LoVo (cell line): ENCODE measurements at regions not wholly inside any gene's neighbourhood (a gene's known extent, or its start where the extent isn't known, plus 50 kb on each side); places are given as distances from the start of the nearest gene placed in this dataset.

Experiments used
- DNase-seq: peaks from one replicate; pipeline ENCODE4 v3.0.0-alpha.2; 2016; ENCODE audit warnings: low spot score

DNA sequence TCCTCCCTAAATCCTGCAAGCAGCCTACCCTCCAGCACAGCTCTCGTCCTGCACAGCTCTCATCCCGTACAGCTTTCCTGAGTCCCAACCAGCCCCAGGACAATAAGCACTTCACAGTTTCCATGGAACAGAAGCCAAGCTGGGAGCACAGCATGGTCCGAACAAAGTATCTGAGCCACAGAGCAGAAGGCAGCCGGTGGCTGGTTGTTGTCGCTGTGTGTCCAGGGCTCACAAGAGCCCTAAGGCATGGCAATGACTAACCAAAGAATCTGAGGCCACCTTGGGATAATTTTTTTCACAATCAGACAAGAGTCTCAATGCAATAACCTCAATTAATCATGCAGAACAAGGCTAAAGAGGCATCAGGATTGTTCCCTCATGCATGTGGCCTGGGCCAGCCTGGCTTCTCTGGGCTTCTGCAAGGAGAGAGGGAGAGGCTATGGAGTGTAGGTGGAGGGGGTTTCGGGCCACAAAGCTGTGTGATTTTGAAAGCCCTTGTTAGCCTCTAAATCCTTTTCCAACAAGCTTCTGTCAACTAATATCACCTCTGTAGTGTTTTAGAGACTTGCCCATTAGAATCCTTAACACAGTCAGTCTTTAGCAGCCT lies 323.4 kb downstream of the PIK3R1 start:
- DNase-seq: no peak

DNA sequence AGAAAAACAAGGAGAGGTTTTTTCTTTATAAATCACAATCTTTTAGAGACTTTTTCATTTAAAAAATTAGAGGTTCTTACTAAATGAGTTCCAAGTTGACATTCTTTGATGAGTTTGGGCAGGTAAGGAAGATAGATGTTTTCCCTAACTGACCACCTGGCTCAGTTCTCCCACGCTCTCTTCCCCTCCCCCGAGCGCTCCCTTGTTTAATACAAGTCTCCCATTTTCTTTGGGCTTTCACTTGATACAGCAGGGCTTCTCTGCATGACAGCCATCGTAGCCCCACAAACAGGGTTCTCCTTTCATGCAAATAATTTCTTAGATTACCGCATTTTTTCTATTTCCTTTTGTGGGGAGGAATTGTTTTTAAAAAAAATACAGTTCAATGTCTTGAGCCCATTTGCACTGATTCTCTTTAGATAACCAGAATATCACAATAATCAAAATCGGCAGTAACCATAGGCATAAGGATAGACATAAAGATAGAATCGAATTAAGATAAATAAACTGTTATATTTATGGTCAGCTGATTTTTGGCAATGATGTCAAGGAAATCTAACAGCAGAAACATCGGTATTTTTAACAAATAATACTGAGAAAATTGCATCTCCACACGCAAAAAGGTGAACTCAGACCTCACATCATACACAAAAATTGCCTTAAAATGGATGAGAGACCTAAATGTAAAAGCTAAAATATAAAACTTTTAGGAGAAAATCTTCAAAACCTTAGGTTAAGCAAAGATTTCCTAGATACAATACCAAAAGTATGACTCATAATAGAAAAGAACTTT lies 325.4 kb downstream of the PIK3R1 start:
- DNase-seq: no peak

DNA sequence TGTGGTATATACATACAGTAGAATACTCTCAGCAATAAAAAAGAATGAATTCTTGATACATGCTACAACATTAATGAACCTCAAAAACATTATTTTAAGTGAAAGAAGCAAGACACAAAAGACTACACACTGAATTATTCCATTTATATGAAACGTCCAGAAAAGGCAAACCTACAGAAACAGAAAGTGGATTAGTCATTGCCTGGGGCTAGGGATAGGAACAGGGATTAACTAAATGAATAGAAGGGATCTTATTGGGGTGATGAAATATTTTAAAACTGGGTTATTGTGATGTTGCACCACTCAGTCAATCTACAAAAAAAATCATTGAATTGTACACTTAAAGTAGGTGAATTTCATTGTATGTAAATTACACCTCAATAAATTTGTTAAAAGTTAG lies 326.7 kb downstream of the PIK3R1 start:
- no peak for DNase-seq

DNA sequence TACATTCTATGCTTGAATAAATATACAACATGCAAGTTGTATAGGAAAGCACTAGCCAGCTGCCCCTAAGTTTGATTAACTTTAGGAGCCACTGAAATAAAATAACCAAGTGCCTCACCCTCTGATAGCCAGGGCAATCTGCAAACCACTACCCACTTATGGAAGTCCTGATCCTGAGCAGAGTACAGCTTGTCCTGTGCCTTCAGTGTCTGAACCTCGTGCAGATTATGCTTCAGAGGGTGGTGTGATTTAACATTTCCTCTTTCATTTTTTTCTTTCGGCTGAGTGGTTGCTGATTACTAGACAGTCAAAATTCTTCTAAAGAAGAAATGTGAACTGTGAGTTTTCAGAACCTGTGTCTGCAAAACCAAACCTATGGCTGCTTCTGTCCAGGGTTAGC lies 327.7 kb downstream of the PIK3R1 start:
- DNase-seq: no peak

DNA sequence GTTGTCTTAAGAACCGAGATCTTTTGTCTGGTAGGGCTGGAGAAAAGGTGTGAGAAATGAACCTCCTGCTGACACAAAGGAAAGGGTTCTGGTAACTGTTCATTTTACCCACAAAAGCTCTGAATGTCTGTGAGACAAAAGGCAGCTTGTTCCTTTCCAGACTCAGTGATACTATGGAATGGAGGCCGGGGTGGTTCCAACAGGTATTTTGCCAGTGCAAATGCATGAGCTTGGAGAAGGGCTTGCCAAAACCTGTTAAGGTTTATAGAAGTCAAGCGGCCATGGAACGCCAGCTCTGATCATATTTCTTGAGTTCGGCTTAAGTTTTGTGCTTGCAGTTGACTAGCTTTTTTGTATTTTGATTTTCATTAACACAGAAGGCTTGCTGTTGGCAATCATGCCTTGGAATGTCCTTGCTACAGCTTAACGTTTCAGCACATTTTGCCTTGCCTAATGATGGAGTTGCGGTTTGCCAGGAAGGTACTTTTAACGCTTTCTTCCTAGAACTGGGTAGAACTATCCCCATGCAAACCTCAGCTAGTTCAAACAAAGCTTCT lies 328.6 kb downstream of the PIK3R1 start:
- DNase-seq: no peak

DNA sequence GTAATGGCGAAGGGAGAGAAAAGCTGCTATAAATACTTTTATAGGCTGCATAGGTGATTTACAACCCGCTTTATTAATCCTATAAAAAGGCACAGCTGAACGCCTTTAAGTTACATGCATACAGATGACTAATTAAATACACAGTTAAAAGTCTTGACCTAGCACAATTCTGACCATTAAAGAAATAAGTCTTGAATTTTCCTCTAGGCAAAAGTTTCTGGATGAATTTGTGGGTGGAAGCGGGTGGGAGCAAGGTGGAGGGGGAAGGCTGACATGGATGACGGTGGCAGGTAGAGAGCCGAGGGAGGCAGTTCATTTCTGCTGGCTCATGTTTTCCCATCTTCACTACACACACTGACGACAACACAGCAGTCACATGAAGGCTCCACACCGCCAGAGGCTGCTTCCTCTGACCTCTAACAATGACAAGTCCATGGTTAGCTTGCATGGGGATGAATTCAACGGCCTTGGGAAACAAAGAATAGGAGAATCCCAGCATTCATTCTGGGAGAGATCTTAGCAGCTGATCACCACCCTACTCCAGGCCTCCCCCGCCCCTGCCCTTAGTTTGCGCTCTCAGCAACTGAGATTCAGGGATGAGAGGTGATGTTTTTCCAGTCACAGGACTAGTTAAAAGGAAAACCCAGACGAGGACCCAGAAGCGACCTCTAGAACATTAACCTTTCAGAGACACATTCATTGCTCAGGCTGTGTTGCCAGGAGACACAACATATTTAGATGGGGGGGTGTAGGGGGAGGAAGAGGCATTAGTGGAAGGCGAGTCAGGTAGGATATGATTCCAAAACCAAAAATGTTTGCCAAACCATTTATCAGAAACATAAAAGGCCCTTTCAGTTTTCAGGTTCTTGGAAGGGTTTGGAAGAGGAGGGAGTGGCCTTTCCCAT lies 329.3 kb downstream of the PIK3R1 start:
- DNase-seq: peak; percentile 37

DNA sequence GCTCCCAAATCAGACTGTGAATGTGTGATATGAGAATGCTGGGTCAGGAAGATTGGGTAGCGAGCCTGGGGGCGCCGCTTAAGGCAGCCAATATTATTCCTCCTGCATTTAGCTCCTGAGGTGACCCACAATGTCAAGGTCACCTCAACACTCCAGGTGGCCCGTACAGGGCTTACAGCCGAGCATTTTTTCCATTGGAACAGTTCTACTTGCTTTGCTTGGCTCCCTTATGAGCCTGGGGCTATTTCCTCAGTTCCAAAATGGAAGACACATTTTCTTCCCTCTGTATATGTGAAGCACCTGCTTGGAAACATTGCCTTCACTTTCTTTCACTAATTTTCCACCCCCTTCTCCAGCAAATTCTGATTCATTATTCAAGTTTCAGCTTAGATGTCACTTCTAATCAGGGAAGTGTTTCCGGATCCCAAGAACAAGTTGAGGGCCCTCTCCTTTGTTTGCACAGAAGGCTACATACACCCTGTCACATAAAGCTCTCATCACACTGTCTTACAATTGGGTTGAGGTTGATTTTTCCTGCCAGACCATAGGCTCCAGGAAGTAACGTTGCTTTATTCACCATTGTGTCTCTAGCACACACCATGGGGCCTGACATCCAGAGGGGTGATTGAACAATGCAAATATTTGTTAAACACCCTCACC lies 330.2 kb downstream of the PIK3R1 start:
- no peak for DNase-seq

DNA sequence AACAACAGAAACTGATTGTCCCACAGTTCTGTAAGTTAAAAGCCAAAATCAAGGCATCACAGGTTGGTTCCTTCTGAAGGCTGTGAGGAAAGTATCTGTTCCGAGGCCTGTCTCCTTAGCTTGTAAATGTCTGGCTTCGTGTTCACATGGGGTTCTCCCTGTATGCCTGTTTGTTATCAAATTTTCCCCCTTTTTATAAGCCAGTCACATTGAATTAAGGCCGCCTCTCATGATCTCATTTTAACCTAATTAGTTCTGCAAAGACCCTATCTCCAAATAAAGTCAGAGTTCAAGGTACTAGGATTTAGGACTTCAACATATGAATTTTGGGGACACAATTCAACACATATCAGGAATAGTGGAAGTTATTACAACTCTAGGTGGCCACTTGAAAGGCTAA lies 331.5 kb downstream of the PIK3R1 start:
- no peak for DNase-seq

DNA sequence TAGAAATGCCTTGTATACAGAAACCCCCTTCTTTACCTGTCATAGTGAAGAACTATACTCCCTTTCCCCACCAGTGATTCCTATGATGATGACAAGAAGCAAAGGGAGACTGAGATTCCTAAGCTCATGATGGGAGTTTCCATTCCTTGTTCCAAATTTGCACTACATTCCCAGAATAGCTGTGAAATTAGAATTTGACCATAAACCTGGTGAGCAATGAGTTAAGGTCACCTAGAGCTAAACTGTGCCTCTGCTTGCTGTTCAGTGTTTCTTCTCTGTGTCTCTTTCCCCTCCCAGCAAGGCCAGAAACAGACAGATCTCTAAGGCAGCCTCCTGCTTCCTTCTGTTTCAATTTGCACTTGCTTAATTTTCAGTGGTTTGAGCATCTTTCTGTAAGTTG lies 332.1 kb downstream of the PIK3R1 start:
- DNase-seq: no peak

DNA sequence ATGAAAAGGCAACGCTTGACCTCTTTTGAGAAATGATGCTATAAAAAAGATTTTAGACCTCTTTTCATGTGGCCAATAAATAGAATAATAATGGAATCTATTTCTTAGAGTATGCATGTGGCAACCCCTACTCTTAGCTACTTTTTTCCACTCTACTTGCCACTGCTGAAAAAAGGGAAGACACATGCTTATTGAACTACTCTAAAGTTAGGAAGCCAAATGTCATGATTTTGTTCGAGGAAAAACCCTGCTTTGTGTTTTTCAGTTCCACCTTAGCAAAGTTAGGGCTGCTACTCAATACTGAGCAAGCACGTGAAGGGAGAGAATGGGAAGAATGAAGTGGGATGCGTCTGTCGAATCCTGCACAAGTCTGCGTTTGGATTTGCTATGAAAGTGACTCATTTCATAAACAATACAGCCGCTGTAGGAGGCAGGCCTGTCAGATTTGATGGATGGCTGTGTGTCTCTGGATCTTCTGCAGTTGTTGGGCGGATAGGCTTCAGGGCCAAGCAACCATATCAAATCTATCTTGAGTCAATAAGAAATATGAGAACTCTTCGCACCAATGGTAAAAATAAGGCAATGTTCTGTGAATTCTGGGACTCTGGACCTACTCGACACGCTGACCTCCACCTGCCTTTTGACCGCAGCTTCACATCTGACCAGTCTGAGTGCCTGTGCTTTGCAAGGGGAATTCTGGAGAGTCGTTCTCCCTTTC lies 333.6 kb downstream of the PIK3R1 start:
- no peak for DNase-seq

DNA sequence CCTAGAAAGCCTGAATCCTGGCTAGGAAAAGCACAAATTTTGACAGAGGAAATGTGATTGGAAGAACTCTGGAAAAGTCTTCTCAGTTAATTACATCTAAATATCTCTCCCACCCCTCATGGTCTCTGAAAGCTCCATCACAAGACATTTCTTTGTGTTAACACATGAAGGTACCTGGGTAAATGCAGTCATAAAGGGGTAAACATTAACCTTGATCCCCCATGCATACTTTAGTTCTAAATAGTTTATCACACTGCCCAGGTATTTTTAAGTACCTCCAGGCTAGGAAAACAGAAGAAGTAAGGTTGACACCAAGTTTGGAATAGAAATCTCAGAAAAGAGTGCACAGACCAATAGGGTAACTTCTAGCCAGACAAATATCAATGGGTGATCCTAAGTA lies 334.5 kb downstream of the PIK3R1 start:
- no peak for DNase-seq

DNA sequence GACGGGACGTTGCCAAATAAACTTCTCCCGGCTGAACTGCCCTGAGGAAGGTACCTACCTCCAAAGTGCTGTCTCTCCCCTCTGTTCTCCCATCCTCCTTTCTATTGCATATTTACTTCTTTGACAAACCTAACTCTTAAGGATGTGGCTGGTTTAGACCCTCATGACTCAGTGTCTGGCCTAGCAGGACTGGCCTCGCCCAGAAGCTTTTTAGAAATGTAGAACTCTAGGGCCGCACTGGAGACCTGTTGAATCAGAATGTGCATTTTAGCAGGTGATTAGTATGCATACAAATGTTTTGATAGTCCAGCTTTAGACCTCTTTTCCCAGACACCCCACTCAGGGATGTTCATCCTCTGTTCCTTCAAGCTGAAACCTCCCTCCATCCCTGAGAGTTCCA lies 335.9 kb downstream of the PIK3R1 start:
- no peak for DNase-seq

DNA sequence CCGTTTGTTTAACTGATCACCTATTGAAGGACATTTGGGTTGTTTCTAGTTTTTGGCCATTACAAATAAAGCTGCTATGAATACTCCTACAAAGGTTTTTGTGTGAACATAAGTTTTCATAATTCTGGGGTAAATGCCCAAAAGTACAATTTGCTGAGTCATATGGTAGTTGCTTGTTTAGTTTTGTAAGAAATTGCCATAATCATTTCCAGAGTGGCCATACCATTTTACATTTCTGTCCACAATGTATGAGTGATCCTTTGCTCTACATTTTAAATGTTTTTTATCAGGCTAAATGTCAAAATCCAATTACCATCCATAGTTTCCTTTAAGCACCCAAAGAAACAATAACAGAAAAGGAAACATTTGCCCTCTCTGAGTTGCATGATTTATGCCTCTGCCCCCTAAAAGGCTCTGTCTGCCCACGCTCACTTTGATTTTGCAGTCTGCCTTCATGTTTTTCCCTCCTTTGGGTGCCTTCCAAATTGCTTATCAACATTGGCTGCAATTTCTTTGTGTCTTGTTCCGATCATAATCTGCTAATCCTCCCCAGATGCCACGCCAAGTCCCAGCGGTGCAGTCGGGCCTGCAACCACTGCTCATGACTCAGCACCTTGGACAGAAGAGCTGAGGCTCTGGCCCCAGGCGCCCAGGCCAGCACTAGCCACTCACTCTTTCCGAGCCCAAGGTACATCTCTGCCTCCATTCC lies 339.2 kb downstream of the PIK3R1 start:
- peak; percentile 22 for DNase-seq

DNA sequence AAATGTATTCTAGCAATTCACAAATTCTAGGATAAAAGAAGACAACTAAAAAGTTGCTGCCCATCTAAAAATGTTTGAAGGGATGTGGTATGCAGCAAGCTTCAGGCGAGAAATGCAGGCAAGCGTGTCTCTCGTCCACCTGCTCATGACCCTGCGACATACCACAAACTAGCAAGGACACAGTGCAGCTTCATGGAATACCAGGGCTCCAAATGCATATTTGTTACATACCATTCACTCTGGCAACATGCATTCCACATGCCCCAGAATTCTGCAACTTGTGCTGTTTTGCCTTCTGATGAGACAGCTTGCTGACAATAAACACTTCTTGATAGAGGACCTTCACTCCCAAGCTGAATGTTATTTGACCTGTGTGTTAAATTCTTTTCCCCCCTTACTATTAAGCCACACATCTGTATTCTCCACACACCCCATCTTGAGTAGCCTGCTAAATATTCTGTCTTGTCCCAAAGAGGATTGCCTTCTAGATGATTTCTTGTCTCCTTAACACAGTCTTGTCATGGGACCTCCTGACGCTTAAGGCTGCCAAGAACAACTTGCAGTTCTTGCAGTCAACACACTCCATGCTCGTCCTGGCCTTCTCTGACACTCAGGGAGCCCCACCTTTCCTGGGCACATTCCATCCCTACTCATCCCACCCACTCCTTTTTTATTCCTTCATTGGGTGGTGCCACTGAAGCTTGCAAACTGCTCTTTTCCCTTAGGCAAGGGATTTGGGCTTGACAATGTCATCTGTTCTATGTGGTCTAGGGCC lies 340.5 kb downstream of the PIK3R1 start:
- no peak for DNase-seq

DNA sequence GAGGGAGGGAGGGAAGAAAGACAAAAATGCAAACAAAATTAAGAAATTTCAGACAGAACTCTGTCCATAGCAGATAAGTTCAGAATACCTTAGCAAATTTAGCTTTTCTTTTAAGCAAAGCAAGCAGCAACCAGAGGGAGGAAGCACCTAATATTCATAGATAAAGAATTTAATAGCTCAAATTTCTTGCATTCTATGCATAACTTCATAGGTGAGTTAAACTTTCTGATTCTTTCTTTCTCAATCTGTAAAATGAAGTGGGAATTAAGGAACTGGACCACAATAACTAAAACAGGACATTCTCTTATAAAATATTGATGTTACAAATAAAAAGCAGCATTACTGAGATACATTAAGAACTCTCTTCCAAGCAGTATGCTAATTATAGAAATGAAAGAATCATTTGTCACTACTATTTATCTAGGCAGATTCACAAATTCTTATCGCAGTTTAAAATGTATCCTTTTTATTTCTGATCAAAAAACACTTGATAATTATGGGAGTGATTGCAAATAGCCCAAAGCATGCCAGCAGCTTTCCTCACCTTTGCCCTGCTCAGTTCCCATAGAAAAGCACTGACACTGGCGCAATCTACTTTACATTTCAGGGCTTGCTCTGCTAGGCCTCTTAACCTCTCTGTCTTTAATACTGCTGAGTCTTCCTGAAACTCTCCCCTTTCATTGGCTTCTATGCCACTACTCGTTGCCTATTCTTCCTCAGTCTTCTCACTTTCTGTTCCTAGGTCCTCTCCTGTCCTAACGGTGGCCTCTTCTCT lies 341.8 kb downstream of the PIK3R1 start:
- DNase-seq: no peak

DNA sequence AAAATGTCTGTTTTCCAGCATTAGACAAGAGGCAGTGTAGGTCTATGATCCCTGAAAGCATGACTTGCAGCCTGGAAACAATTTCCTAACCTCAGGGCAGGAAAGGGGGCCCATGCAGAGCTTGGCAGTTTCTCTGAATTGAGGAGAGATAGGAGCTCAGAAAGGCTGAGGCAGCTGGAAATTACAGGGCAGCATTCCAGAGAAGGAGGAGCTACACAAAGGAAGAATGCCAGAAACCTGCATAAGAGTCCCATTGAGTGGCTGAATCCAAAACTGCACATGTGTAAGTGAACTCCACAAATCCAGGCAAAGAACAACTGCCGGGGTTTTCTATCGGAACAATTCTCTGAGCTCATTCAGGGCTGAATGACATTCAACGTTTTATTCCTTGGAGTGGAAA lies 346.8 kb downstream of the PIK3R1 start:
- DNase-seq: no peak

DNA sequence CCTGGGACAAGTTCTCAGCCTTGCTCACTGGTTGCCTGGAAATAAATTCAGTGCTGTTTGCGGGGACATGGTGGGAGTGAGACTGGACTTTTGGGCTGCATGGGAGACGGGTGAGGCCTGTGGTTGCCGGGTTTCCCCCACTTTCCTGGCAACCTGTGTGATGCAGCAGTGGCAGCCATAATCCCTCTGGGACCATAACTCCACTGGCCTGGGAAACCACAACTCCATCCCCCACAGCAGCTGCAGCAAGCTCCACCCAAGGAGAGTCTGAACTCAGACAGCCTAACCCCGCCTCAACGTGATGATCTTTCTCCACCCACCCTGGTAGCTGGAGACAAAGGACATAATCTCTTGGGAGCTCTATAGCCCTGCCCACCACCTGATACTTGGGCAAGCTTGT lies 349.9 kb downstream of the PIK3R1 start:
- DNase-seq: no peak

DNA sequence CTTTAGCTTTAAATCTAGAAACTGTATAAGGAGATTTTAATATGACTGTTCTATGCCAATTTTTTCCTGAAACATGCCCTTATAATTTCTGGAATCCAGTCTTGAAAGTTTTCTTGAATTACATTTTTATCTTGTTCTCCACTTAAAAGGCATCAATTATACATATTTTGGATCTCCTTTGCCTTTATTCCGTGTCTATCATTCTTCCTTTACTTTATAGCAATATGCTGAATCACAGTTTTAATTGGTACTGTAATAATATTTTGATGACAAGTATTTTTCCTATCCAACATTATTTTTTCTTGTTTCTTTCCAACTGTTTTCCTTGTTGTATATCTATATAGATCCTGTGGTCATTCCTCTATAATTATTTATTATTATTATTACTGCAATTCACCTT lies 361.2 kb downstream of the PIK3R1 start:
- no peak for DNase-seq

DNA sequence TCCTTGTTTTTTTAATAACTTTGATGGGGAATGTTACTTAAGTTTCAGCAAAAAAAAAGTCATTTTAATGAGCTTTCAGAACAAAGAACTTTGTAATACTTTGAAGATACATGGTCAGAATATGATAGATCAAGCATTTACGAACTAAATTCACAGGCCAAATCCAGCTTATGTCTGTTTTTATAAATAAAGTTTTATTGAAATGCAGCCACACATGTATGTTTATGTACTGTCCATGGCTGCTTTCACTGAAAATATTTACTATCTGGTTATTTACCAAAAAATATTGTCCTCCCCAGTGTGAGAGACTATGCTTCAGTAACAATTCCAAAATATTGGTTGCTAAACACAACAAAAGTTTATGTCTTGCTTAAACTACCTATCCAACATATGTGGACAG lies 366.7 kb downstream of the PIK3R1 start:
- DNase-seq: no peak
